ACC112 (cell line): ENCODE measurements at regions not wholly inside any gene's neighbourhood (a gene's known extent, or its start where the extent isn't known, plus 50 kb on each side); places are given as distances from the start of the nearest gene placed in this dataset.
"Not testable (repeated sequence)": the region's sequence is repeated elsewhere in the genome, so short reads cannot be mapped to it uniquely, and the experiment has no call there.

Experiments
- H2AFZ ChIP-seq: fragments of 200-600 bp; sonication (generic); one replicate; pipeline ENCODE4 v1.6.0; 2017; ENCODE audit warnings: antibody characterized with exemption, low read length; ENCODE audit not compliant: unreplicated experiment
- H3K27ac ChIP-seq: fragments of 200-600 bp; sonication (generic); 2 replicates; pipeline ENCODE4 v1.5.1; 2014; ENCODE audit warnings: low read depth, mild to moderate bottlenecking, antibody characterized with exemption, low read length, moderate library complexity
- H3K27me3 ChIP-seq: fragments of 200-600 bp; sonication (generic); 2 replicates; pipeline ENCODE4 v1.6.1; 2014; ENCODE audit warnings: mild to moderate bottlenecking, antibody characterized with exemption, low read length, moderate library complexity, mixed read lengths; ENCODE audit not compliant: insufficient read depth
- H3K36me3 ChIP-seq: fragments of 200-600 bp; sonication (generic); 2 replicates; pipeline ENCODE4 v1.6.1; 2016; ENCODE audit warnings: mild to moderate bottlenecking, antibody characterized with exemption, low read length, moderate library complexity, mixed read lengths; ENCODE audit not compliant: insufficient read depth
- H3K4me1 ChIP-seq: fragments of 200-600 bp; sonication (generic); one replicate; pipeline ENCODE4 v1.6.1; 2016; ENCODE audit warnings: low read length, mixed read lengths; ENCODE audit not compliant: insufficient read depth, unreplicated experiment, control insufficient read depth
- H3K4me3 ChIP-seq: fragments of 200-600 bp; sonication (generic); 2 replicates; pipeline ENCODE4 v1.5.1; 2014; ENCODE audit warnings: mild to moderate bottlenecking, low read depth, low read length
- H3K79me2 ChIP-seq: fragments of 200-600 bp; sonication (generic); one replicate; pipeline ENCODE4 v1.6.0; 2016; ENCODE audit warnings: low read length; ENCODE audit not compliant: control insufficient read depth, unreplicated experiment, insufficient read depth

DNA sequence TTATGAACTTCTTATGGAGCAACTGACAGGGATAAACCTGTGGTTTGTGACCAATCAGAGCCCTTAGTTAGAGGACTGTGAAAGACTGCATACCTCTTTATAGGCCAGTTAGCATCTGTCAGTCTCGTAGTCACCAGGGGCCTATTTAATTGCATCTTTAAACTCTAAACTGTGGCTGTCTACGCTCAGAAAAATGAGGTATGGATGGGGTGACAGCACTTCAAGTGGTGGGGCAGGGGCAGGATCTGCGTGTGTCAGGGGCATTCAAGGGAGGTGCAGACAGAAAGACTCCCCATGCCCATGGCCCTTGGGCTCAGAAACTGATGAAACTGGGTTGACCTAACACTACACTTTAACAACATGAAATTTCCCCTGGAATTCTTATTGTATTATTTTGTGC lies 132.6 kb upstream of the TBCA start:
- Histone ChIP-seq H3K79me2 (no peaks in the 10 kb centered on the region), H2AFZ (no peak overlapping the region), H3K27ac (no peak overlapping the region), H3K4me3 (no peak overlapping the region), H3K27me3 (peaks cover 16% of the 10 kb centered on the region), H3K36me3 (no peaks in the 10 kb centered on the region), H3K4me1 (no peaks in the 10 kb centered on the region)

DNA sequence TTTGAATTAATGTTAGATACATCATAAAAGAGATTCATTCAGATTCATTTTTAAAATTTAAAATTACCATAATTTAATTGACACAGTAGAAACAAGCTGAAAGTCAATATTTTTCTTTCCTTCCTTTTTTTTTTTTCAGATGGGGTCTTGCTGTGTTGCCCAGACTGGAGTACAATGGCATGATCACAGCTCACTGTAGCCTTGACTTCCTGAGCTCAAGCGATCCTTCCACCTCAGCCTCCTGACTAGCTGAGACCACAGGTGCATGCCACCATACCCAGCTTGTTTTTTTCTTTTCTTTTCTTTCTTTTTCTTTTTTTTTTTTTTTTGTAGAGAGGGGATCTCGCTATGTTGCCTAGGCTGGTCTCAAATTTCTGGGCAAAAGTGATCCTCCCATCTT lies 131.6 kb upstream of the TBCA start:
- Histone ChIP-seq H3K4me3 (no peak overlapping the region), H3K36me3 (no peaks in the 10 kb centered on the region), H3K79me2 (no peaks in the 10 kb centered on the region), H3K27ac (no peak overlapping the region), H3K4me1 (no peaks in the 10 kb centered on the region), H2AFZ (no peak overlapping the region), H3K27me3 (peaks cover 12% of the 10 kb centered on the region; the same call in 1 of the 2 replicates)

DNA sequence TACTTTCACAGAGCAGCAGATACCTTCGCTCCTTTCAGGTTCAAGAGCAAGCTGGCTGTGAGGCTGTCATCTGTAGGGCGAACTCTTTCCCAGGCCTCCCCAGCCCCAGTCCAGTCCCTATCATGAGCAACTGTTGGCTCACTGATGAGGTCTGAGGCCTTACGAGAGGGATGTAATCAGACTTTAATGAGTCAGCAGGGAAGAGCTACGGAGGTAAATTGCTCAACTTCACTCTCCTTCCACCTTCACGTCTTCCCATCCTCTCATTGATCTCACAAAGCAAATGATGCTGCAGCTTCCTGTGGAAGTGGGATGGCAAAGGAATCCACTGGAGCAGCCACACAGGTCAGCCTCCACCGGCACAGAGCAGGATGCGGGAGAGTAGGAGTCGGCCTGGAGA lies 130.7 kb upstream of the TBCA start:
- no peak overlapping the region for H3K4me3 ChIP-seq
- peaks cover 6% of the 10 kb centered on the region; the same call in 1 of the 2 replicates for H3K27me3 ChIP-seq
- no peak overlapping the region for H2AFZ ChIP-seq
- H3K4me1 ChIP-seq = no peaks in the 10 kb centered on the region
- H3K27ac ChIP-seq = no peak overlapping the region
- H3K36me3 ChIP-seq = no peaks in the 10 kb centered on the region
- no peaks in the 10 kb centered on the region for H3K79me2 ChIP-seq

- Histone ChIP-seq H3K79me2 (no peaks in the 10 kb centered on the region), H3K4me3 (no peak overlapping the region), H3K27ac (no peak overlapping the region), H2AFZ (no peak overlapping the region), H3K36me3 (no peaks in the 10 kb centered on the region), H3K27me3 (no peaks in the 10 kb centered on the region), H3K4me1 (no peaks in the 10 kb centered on the region)
Observed at GRCh38 chr5:77904362-77904761, 128.2 kb upstream of the TBCA start.

DNA sequence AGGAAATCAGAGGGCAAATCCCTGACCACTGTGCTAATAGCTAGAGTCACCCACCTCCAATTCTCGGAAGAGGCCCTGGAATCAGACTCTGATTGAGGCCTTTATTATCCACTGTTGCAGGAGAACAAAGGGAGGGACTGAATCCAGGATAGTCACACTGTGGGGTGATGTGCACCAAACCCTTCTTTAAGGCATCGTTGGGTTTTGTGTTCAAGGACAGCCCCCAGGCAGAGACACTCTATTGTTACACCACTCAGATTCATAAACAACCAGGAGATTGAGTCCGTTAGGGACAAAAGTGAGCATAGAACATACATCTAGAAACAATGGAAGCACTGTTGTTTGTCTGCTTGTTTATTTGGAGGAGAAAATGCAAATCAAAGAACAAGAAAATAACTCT lies 124.6 kb upstream of the TBCA start:
- Histone ChIP-seq H3K79me2 (no peaks in the 10 kb centered on the region), H3K27me3 (no peaks in the 10 kb centered on the region), H2AFZ (no peak overlapping the region), H3K27ac (no peak overlapping the region), H3K4me3 (no peak overlapping the region), H3K36me3 (no peaks in the 10 kb centered on the region), H3K4me1 (no peaks in the 10 kb centered on the region)

DNA sequence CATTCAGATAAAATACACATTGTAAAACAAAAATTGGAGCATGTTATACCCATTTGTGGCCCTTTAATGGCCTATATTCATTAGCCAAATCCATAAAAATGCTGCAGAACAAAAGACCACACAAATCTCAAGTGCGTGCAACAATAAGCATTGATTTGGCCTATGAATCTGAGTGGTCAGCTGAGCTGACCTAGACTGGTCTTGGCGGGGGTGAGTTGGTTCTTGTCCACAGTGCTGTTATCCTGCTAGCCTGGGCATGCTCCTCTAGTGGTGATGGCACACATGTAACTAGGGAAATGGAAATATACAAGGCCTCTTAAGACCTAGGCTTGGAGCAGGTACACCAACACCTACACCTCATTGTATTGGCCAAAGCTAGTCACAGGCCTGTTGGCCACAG lies 122.2 kb upstream of the TBCA start:
- Histone ChIP-seq H3K27me3 (no peaks in the 10 kb centered on the region), H3K27ac (no peak overlapping the region), H3K36me3 (no peaks in the 10 kb centered on the region), H2AFZ (no peak overlapping the region), H3K4me1 (peaks cover 11% of the 10 kb centered on the region), H3K79me2 (no peaks in the 10 kb centered on the region), H3K4me3 (no peak overlapping the region)

GRCh38 chr5:77896338-77896737 lies 120.2 kb upstream of the TBCA start:
- Histone ChIP-seq H3K79me2 (no peaks in the 10 kb centered on the region), H3K4me3 (no peak overlapping the region), H3K27ac (no peak overlapping the region), H2AFZ (no peak overlapping the region), H3K36me3 (no peaks in the 10 kb centered on the region), H3K4me1 (peaks cover 21% of the 10 kb centered on the region), H3K27me3 (no peaks in the 10 kb centered on the region)

- Histone ChIP-seq H3K4me1 (peaks cover 21% of the 10 kb centered on the region), H3K27ac (peak overlapping the region; percentile 77; the same call in 1 of the 2 replicates)
- not testable (repeated sequence) for H3K4me3 ChIP-seq, H3K79me2 ChIP-seq, H3K36me3 ChIP-seq, H2AFZ ChIP-seq, H3K27me3 ChIP-seq
Observed at GRCh38 chr5:77894103-77894502, 118.0 kb upstream of the TBCA start.

- Histone ChIP-seq H3K4me3 (peak overlapping the region; percentile 1; the same call in 1 of the 2 replicates), H3K27ac (peak overlapping the region; percentile 77), H2AFZ (peak overlapping the region; percentile 90), H3K27me3 (no peaks in the 10 kb centered on the region), H3K36me3 (no peaks in the 10 kb centered on the region), H3K79me2 (no peaks in the 10 kb centered on the region), H3K4me1 (peaks cover 21% of the 10 kb centered on the region)
Observed at GRCh38 chr5:77893225-77893860, 117.2 kb upstream of the TBCA start.

GRCh38 chr5:77892061-77893010 lies 116.2 kb upstream of the TBCA start:
- no peaks in the 10 kb centered on the region for H3K36me3 ChIP-seq
- H2AFZ ChIP-seq = peak overlapping the region; percentile 90
- no peak overlapping the region for H3K4me3 ChIP-seq
- peak overlapping the region; percentile 77 for H3K27ac ChIP-seq
- no peaks in the 10 kb centered on the region for H3K79me2 ChIP-seq
- H3K27me3 ChIP-seq = no peaks in the 10 kb centered on the region
- peaks cover 21% of the 10 kb centered on the region for H3K4me1 ChIP-seq

DNA sequence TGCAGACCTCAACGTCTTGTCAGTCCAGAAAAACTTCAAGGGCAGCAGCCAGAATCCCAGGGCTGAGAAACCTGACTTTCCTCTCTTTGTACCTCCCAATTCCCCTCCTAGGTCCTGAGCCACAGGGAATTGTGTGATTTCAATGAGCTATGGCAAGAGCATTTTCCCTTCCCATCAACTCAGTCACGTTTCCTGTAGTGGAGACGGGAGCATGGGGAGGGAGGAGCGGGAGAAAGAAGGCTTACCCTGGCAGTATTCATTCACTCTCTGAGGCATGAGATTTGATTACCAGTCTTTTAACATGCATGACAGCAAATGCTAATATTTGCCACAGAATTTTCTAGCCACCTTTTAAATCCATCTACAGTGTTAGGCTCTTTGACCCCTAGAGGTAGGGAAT lies 109.4 kb upstream of the TBCA start:
- Histone ChIP-seq H2AFZ (no peak overlapping the region), H3K27me3 (no peaks in the 10 kb centered on the region), H3K4me1 (peaks cover 26% of the 10 kb centered on the region)

More for the DNA sequence above, 109.4 kb upstream of the TBCA start:
- Histone ChIP-seq H3K27ac (no peak overlapping the region), H3K4me3 (no peak overlapping the region), H3K79me2 (no peaks in the 10 kb centered on the region), H3K36me3 (no peaks in the 10 kb centered on the region)
